Nephron progenitor cell (in vitro differentiated cells): ENCODE measurements at regions not wholly inside any gene's neighbourhood (a gene's known extent, or its start where the extent isn't known, plus 50 kb on each side); places are given as distances from the start of the nearest gene placed in this dataset.

Experiments
- DNase-seq: peaks from one replicate; pipeline ENCODE4 v3.0.0; 2021
- H3K27ac Mint-ChIP-seq: 2 replicates; pipeline ENCODE4 v1.8.0; 2021; ENCODE audit warnings: mild to moderate bottlenecking, moderate library complexity, mixed read lengths
- H3K27me3 Mint-ChIP-seq: 2 replicates; pipeline ENCODE4 v1.8.0; 2021; ENCODE audit warnings: mild to moderate bottlenecking, low read depth, mixed read lengths; ENCODE audit not compliant: poor library complexity
- H3K36me3 Mint-ChIP-seq: 2 replicates; pipeline ENCODE4 v1.8.0; 2021; ENCODE audit warnings: low read depth, mixed read lengths
- H3K4me1 Mint-ChIP-seq: 2 replicates; pipeline ENCODE4 v1.8.0; 2021; ENCODE audit warnings: mixed read lengths
- H3K4me3 Mint-ChIP-seq: 2 replicates; pipeline ENCODE4 v1.8.0; 2021; ENCODE audit warnings: mild to moderate bottlenecking, moderate library complexity, mixed read lengths
- H3K9me3 Mint-ChIP-seq: 2 replicates; pipeline ENCODE4 v1.8.0; 2021; ENCODE audit warnings: mild to moderate bottlenecking, moderate library complexity, mixed read lengths
- CTCF ChIP-seq: fragments of 200-600 bp; sonication (generic); IDR thresholded peaks from 2 replicates; pipeline ENCODE4 v1.5.0; 2021; ENCODE audit warnings: antibody characterized with exemption

DNA sequence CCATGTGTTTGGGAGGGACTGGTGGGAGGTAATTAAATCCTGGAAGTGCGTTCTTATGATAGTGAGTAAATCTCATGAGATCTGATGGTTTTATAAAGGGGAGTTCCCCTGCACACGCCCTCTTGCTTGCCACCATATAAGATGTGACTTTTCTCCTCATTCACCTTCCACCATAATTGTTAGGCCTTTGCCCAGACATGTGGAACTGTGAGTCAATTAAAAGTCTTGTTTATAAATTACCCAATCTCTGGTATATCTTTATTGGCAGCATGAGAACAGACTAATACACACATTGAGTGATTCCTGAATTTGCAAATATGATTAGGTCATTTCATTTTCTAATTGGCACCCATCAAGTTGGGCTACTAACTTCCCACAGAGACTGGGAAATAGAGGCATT lies 977.2 kb downstream of the SLITRK1 start:
- DNase-seq = no peak
- no peak overlapping the region for H3K4me3 Mint-ChIP-seq
- no peak for TF ChIP-seq CTCF
- no peaks in the 10 kb centered on the region for H3K4me1 Mint-ChIP-seq
- no peaks in the 10 kb centered on the region for H3K9me3 Mint-ChIP-seq
- H3K27me3 Mint-ChIP-seq = no peaks in the 10 kb centered on the region
- no peaks in the 10 kb centered on the region for H3K36me3 Mint-ChIP-seq
- no peak overlapping the region for H3K27ac Mint-ChIP-seq

DNA sequence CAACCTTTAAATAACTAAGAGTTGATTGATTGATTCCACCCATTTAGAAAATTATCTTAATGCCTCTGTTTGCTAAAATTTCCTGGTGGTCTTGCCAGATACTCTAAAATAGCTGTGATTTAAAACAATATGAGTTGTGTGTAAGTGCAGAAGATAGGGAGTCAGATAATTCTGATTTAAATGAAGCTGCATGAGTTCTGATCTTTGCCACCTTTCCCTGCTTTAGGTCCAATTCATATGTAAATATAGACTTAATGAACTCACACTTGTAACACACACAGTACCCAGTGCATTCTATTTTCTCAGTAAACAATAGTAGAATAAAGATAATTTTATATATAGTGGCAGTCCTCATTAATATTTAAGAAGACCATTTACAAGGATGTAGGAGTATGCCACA lies 981.8 kb downstream of the SLITRK1 start:
- H3K27me3 Mint-ChIP-seq = no peaks in the 10 kb centered on the region
- DNase-seq = no peak

GRCh38 chr13:82898586-82898985 lies 983.7 kb downstream of the SLITRK1 start:
- Mint-ChIP-seq H3K9me3 (peaks cover 11% of the 10 kb centered on the region), H3K4me3 (no peak overlapping the region), H3K4me1 (no peaks in the 10 kb centered on the region), H3K27me3 (no peaks in the 10 kb centered on the region), H3K27ac (no peak overlapping the region), H3K36me3 (no peaks in the 10 kb centered on the region)
- no peak for DNase-seq
- no peak for TF ChIP-seq CTCF

More for the DNA sequence above, 981.8 kb downstream of the SLITRK1 start:
- H3K9me3 Mint-ChIP-seq = peaks cover 11% of the 10 kb centered on the region
- H3K4me3 Mint-ChIP-seq = no peak overlapping the region
- no peak overlapping the region for H3K27ac Mint-ChIP-seq
- TF ChIP-seq CTCF = no peak
- H3K36me3 Mint-ChIP-seq = no peaks in the 10 kb centered on the region
- H3K4me1 Mint-ChIP-seq = no peaks in the 10 kb centered on the region

GRCh38 chr13:82879921-82880320 lies 1002.4 kb downstream of the SLITRK1 start:
- Mint-ChIP-seq H3K36me3 (no peaks in the 10 kb centered on the region), H3K4me3 (no peak overlapping the region), H3K27ac (no peak overlapping the region), H3K27me3 (no peaks in the 10 kb centered on the region), H3K4me1 (no peaks in the 10 kb centered on the region), H3K9me3 (peaks cover 4% of the 10 kb centered on the region)
- no peak for DNase-seq
- no peak for TF ChIP-seq CTCF

DNA sequence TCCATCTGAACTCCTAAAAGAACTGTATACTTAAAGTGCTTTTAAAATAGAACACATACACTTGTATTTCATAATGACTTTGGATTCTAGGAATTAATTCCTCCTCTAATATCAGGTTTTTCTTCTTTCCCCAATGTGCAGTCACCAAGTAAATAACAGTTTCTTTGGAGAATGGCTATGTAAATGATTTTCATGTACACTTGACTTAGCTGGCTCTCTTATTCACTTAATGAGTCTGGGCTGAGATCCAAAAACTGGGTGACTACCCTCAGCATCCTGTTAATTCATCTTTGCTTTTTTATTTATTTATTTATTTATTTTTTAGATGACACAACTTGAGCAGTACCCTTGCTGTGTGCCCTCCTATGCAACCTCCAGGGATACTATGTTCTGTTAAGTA lies 1003.7 kb downstream of the SLITRK1 start:
- no peak for DNase-seq
- no peak overlapping the region for H3K27ac Mint-ChIP-seq
- H3K9me3 Mint-ChIP-seq = peaks cover 4% of the 10 kb centered on the region

More for the DNA sequence above, 1003.7 kb downstream of the SLITRK1 start:
- Mint-ChIP-seq H3K4me3 (no peak overlapping the region), H3K36me3 (no peaks in the 10 kb centered on the region), H3K4me1 (no peaks in the 10 kb centered on the region), H3K27me3 (no peaks in the 10 kb centered on the region)
- TF ChIP-seq CTCF = no peak
